ENCODE measurements at regions not wholly inside any gene's neighbourhood (a gene's known extent, or its start where the extent isn't known, plus 50 kb on each side); places are given as distances from the start of the nearest gene placed in this dataset.

GRCh38 chr16:13298666-13299065 lies 397.3 kb downstream of the SHISA9 start:
- H3K9me3 ChIP-seq (ENCODE audit: control insufficient read depth in 4 of 4, low read length in 3 of 4) = no peaks in the 10 kb centered on the region
- H3K36me3 ChIP-seq (ENCODE audit: control insufficient read depth in 4 of 4, insufficient read depth in 3 of 4, low read depth in 1 of 4, low read length in 3 of 4) = no peaks in the 10 kb centered on the region
- no peak for DNase-seq (ENCODE audit: low spot score)
- H3K9ac ChIP-seq (ENCODE audit: low read depth in 1 of 2, low read length in 2 of 2) = no peak overlapping the region
- 84% methylated on average over 5 of the region's 5 CpGs for WGBS
- H3K27ac ChIP-seq (ENCODE audit: low read depth in 1 of 2, low read length in 2 of 2) = no peak overlapping the region
- no peaks in the 10 kb centered on the region for H3K27me3 ChIP-seq (ENCODE audit: control insufficient read depth in 4 of 4, insufficient read depth in 4 of 4, low read length in 3 of 4)
- no peak overlapping the region for H3K4me3 ChIP-seq (ENCODE audit: low read depth in 1 of 3, low read length in 3 of 3)
- no peaks in the 10 kb centered on the region for H3K4me1 ChIP-seq (ENCODE audit: control insufficient read depth in 4 of 4, insufficient read depth in 4 of 4, low read length in 3 of 4)
- TF ChIP-seq ZBTB33 (IDR thresholded peaks at IDR 0.05) = no peak

GRCh38 chr16:13300066-13300840 lies 398.9 kb downstream of the SHISA9 start:
- WGBS = 75% methylated on average over 9 of the region's 9 CpGs
- TF ChIP-seq RXRA (IDR thresholded peaks at IDR 0.05) (no peak), TAF1 (conservative IDR thresholded peaks at IDR 0.05) (no peak), RAD21 (IDR thresholded peaks at IDR 0.05) (no peak), EGR1 (IDR thresholded peaks at IDR 0.05; ENCODE audit: low read depth in 2 of 2) (no peak), FOXA2 (IDR thresholded peaks at IDR 0.05) (no peak), HNF4G (IDR thresholded peaks at IDR 0.05) (no peak), NR2F2 (IDR thresholded peaks at IDR 0.05) (no peak), REST (IDR thresholded peaks at IDR 0.05) (no peak), ZBTB33 (IDR thresholded peaks at IDR 0.05) (no peak)
- TF ChIP-seq, protein P1, sequence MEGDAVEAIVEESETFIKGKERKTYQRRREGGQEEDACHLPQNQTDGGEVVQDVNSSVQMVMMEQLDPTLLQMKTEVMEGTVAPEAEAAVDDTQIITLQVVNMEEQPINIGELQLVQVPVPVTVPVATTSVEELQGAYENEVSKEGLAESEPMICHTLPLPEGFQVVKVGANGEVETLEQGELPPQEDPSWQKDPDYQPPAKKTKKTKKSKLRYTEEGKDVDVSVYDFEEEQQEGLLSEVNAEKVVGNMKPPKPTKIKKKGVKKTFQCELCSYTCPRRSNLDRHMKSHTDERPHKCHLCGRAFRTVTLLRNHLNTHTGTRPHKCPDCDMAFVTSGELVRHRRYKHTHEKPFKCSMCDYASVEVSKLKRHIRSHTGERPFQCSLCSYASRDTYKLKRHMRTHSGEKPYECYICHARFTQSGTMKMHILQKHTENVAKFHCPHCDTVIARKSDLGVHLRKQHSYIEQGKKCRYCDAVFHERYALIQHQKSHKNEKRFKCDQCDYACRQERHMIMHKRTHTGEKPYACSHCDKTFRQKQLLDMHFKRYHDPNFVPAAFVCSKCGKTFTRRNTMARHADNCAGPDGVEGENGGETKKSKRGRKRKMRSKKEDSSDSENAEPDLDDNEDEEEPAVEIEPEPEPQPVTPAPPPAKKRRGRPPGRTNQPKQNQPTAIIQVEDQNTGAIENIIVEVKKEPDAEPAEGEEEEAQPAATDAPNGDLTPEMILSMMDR (IDR thresholded peaks at IDR 0.05; ENCODE audit: low read depth, low read length, missing input control) = no peak
- H3K27me3 ChIP-seq (ENCODE audit: control insufficient read depth in 4 of 4, insufficient read depth in 4 of 4, low read length in 3 of 4) = no peaks in the 10 kb centered on the region
- H3K9me3 ChIP-seq (ENCODE audit: control insufficient read depth in 4 of 4, low read length in 3 of 4) = no peaks in the 10 kb centered on the region
- no peak overlapping the region for H3K9ac ChIP-seq (ENCODE audit: low read depth in 1 of 2, low read length in 2 of 2)
- H3K36me3 ChIP-seq (ENCODE audit: control insufficient read depth in 4 of 4, insufficient read depth in 3 of 4, low read depth in 1 of 4, low read length in 3 of 4) = no peaks in the 10 kb centered on the region
- no peaks in the 10 kb centered on the region for H3K4me1 ChIP-seq (ENCODE audit: control insufficient read depth in 4 of 4, insufficient read depth in 4 of 4, low read length in 3 of 4)
- no peak overlapping the region for H3K4me3 ChIP-seq (ENCODE audit: low read depth in 1 of 3, low read length in 3 of 3)
- H3K27ac ChIP-seq (ENCODE audit: low read depth in 1 of 2, low read length in 2 of 2) = no peak overlapping the region
- DNase-seq (ENCODE audit: low spot score) = no peak

Measured in liver (tissue), 8 donors.